IMR-90 (cell line): ENCODE measurements at regions not wholly inside any gene's neighbourhood (a gene's known extent, or its start where the extent isn't known, plus 50 kb on each side); places are given as distances from the start of the nearest gene placed in this dataset.

ENCODE experiments used
- ATAC-seq: fragments of 200-7000 bp; cut with Tn5 transposase; 2 replicates; pipeline ENCODE4 v1.9.1; 2020; ENCODE audit warnings: low read depth, mild to moderate bottlenecking, moderate library complexity
- BruUV-seq: library from RNA; stranded (reverse); fragments of 400-500 nt; replicated peaks from 2 replicates; lab custom pipeline; 2021; lab: Mats Ljungman, UMichigan
- CTCF ChIA-PET: fragments of 300-600 bp; formaldehyde crosslinking; extraction: SDS; loops from one replicate; lab custom pipeline; 2021; ENCODE audit warnings: antibody characterized with exemption; lab: Yijun Ruan, JAX
- POLR2A ChIA-PET: fragments of 300-600 bp; sonication (Branson Sonifier 250); formaldehyde crosslinking; loops from one replicate; lab custom pipeline; 2022; ENCODE audit warnings: antibody characterized with exemption; ENCODE audit not compliant: unreplicated experiment; lab: Charles Lee
- DNase-seq: peaks from one replicate; pipeline ENCODE4 v3.0.0; 2013
- H2AFZ ChIP-seq: replicated peaks from 2 replicates; pipeline ENCODE3; 2013; ENCODE audit warnings: low read length, mild to moderate bottlenecking; ENCODE audit not compliant: poor library complexity
- H2AK5ac ChIP-seq: 2 replicates; pipeline ENCODE4 v1.6.1; 2013; ENCODE audit warnings: low read depth, low read length, inconsistent platforms
- H2AK9ac ChIP-seq: replicated peaks from 2 replicates; pipeline ENCODE3; 2013; ENCODE audit warnings: mild to moderate bottlenecking, low read depth, low read length, moderate library complexity; ENCODE audit not compliant: poor library complexity
- H2BK120ac ChIP-seq: 2 replicates; pipeline ENCODE4 v1.6.1; 2013; ENCODE audit warnings: low read depth, low read length, inconsistent platforms
- H2BK15ac ChIP-seq: 3 replicates; pipeline ENCODE4 v1.6.1; 2013; ENCODE audit warnings: low read depth, low read length, inconsistent platforms
- H2BK20ac ChIP-seq: 2 replicates; pipeline ENCODE4 v1.6.1; 2013; ENCODE audit warnings: low read depth, mild to moderate bottlenecking, inconsistent platforms, low read length, moderate library complexity
- H2BK5ac ChIP-seq: 2 replicates; pipeline ENCODE4 v1.6.1; 2013; ENCODE audit warnings: mild to moderate bottlenecking, low read depth, low read length, inconsistent platforms; ENCODE audit not compliant: poor library complexity, severe bottlenecking
- H3K14ac ChIP-seq: replicated peaks from 2 replicates; pipeline ENCODE4 v1.6.1; 2013; ENCODE audit warnings: low read depth, low read length, inconsistent platforms
- H3K18ac ChIP-seq: 2 replicates; pipeline ENCODE4 v1.6.1; 2013; ENCODE audit warnings: low read depth, low read length, control low read depth
- H3K23ac ChIP-seq: 2 replicates; pipeline ENCODE4 v1.6.1; 2013; ENCODE audit warnings: low read depth, low read length, inconsistent platforms
- H3K27ac ChIP-seq: 2 replicates; pipeline ENCODE4 v1.5.1; 2013; ENCODE audit warnings: mild to moderate bottlenecking, control low read depth, low read length; ENCODE audit not compliant: insufficient read depth
- H3K27me3 ChIP-seq: 2 replicates; pipeline ENCODE4 v1.6.1; 2013; ENCODE audit warnings: low read length; ENCODE audit not compliant: control insufficient read depth, insufficient read depth
- H3K36me3 ChIP-seq: 2 replicates; pipeline ENCODE4 v1.6.1; 2013; ENCODE audit warnings: low read length, mixed read lengths; ENCODE audit not compliant: control insufficient read depth, insufficient read depth
- H3K4ac ChIP-seq: 2 replicates; pipeline ENCODE4 v1.6.1; 2013; ENCODE audit warnings: low read depth, low read length, inconsistent platforms
- H3K4me1 ChIP-seq: 2 replicates; pipeline ENCODE4 v1.6.1; 2013; ENCODE audit warnings: low read length, mixed read lengths; ENCODE audit not compliant: control insufficient read depth, insufficient read depth
- H3K4me2 ChIP-seq: 2 replicates; pipeline ENCODE4 v1.6.1; 2013; ENCODE audit warnings: low read depth, mild to moderate bottlenecking, control low read depth, low read length, moderate library complexity
- H3K4me3 ChIP-seq: 2 replicates; pipeline ENCODE4 v1.5.1; 2013; ENCODE audit warnings: low read depth, mild to moderate bottlenecking, control low read depth, low read length, moderate library complexity; ENCODE audit not compliant: insufficient read depth
- H3K56ac ChIP-seq: 2 replicates; pipeline ENCODE4 v1.6.1; 2013; ENCODE audit warnings: low read length, inconsistent platforms; ENCODE audit not compliant: insufficient read depth; ENCODE audit errors: extremely low read depth
- H3K79me1 ChIP-seq, 2 experiments: 2 replicates each; pipeline ENCODE4 v1.6.1; 2013; ENCODE audit warnings: low read length in 2 of 2, inconsistent platforms in 1 of 2, low read depth in 1 of 2
- H3K9ac ChIP-seq: 2 replicates; pipeline ENCODE4 v1.6.1; 2013; ENCODE audit warnings: low read depth, low read length, control low read depth
- H3K9me1 ChIP-seq: 2 replicates; pipeline ENCODE4 v1.6.1; 2013; ENCODE audit warnings: low read length, inconsistent platforms; ENCODE audit not compliant: insufficient read depth
- H3K9me3 ChIP-seq: 2 replicates; pipeline ENCODE4 v1.6.1; 2013; ENCODE audit warnings: low read length; ENCODE audit not compliant: control insufficient read depth, insufficient read depth
- H4K20me1 ChIP-seq: 2 replicates; pipeline ENCODE4 v1.6.1; 2013; ENCODE audit warnings: low read length, inconsistent platforms; ENCODE audit not compliant: insufficient read depth
- H4K5ac ChIP-seq: 2 replicates; pipeline ENCODE4 v1.6.1; 2013; ENCODE audit warnings: mild to moderate bottlenecking, low read depth, low read length, control low read depth
- H4K8ac ChIP-seq, 2 experiments: 2 replicates each; pipeline ENCODE4 v1.6.1; 2013; ENCODE audit warnings: low read depth in 2 of 2, low read length in 2 of 2, control low read depth in 1 of 2, inconsistent platforms in 1 of 2
- H4K91ac ChIP-seq: 2 replicates; pipeline ENCODE4 v1.6.1; 2013; ENCODE audit warnings: low read depth, low read length, inconsistent platforms; ENCODE audit not compliant: insufficient read depth
- MAFK ChIP-seq: IDR thresholded peaks from 2 replicates; pipeline ENCODE4 v1.6.1; 2012; ENCODE audit warnings: low read depth, low read length, improper control_type of control experiment
- RFX5 ChIP-seq: IDR thresholded peaks from 2 replicates; pipeline ENCODE4 v1.8.0; 2012; ENCODE audit warnings: low read depth, mild to moderate bottlenecking, low read length, moderate library complexity
- WGBS, 2 experiments: methylation state at CpG; one replicate each; pipeline versions ENCODE4 v1.1.5 to v1.1.7; 2013; ENCODE audit warnings: missing lambda C conversion rate in 2 of 2; ENCODE audit not compliant: insufficient read length in 1 of 2; ENCODE audit errors: extremely low coverage in 2 of 2; 5-methylcytosine and 5-hydroxymethylcytosine counted together
- dilution Hi-C: fragments of 300-500 bp; cut with HindIII; formaldehyde crosslinking; loops from one replicate; pipeline ENCODE4 v1.14.3; 2018; ENCODE audit warnings: low sequenced_read_pairs; ENCODE audit not compliant: unreplicated experiment
- in situ Hi-C: fragments of 300-500 bp; cut with MboI; formaldehyde crosslinking; loops from 3 replicates; pipeline ENCODE4 v1.14.3; 2019; ENCODE audit warnings: low sequenced_read_pairs, inconsistent platforms, mixed read lengths
- intact Hi-C: fragments of 100-400 bp; cut with micrococcal nuclease; formaldehyde crosslinking; loops from 2 replicates; pipeline ENCODE4 v1.10.0; 2022
- TF ChIP-seq, protein P1 (sequence below): fragments of 150-350 bp; IDR thresholded peaks from 2 replicates; pipeline ENCODE4 v1.6.1; 2017; ENCODE audit warnings: mild to moderate bottlenecking, antibody characterized with exemption, low read length, low read depth

DNA sequence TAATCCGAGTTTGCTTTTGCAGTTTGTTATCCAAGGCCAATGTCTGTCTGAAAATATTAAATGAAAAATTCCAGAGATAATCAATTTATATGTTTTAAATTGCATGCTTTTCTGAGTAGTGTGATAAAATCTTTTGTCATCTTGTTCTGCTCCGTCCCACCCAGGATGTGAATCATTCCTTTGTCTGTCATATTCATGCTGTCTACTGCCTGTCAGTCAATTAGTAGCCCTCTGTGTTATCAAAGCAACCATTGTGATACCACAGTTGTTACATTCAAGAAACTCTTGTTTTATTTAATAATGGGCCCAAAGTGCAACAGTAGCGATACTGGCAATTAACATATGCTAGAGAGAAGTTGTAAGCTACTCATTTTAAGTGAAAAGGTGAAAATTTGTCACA, 819.3 kb downstream of the BRINP3 start:
- ATAC-seq (no peak), DNase-seq (no peak)
- H3K36me3 ChIP-seq, result no peaks in the 10 kb centered on the region
- no peak overlapping the region for H2AK9ac ChIP-seq
- no peak overlapping the region for H2BK20ac ChIP-seq
- no CpG with 5 or more reads among the region's 3 CpGs for WGBS, 2 experiments
- TF ChIP-seq MAFK, result no peak
- TF ChIP-seq, protein P1, sequence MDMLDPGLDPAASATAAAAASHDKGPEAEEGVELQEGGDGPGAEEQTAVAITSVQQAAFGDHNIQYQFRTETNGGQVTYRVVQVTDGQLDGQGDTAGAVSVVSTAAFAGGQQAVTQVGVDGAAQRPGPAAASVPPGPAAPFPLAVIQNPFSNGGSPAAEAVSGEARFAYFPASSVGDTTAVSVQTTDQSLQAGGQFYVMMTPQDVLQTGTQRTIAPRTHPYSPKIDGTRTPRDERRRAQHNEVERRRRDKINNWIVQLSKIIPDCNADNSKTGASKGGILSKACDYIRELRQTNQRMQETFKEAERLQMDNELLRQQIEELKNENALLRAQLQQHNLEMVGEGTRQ, result no peak
- no peak for TF ChIP-seq RFX5
- H4K20me1 ChIP-seq, result no peaks in the 10 kb centered on the region
- H4K91ac ChIP-seq, result no peak overlapping the region
- H2BK15ac ChIP-seq, result no peak overlapping the region
- no peaks in the 10 kb centered on the region for H3K9me3 ChIP-seq
- no peak overlapping the region for H3K9ac ChIP-seq
- H3K14ac ChIP-seq, result no peak overlapping the region
- no peak overlapping the region for H3K56ac ChIP-seq
- H2AFZ ChIP-seq, result no peak overlapping the region
- no peak overlapping the region for H2BK120ac ChIP-seq
- H4K8ac ChIP-seq, result no peak overlapping the region
- ChIA-PET CTCF (interaction anchor here (0.6 kb wide), 1 partner anchor 61 kb away, joined by 3 read pairs; no protein-coding TSS in a partner anchor), POLR2A (no interaction called here)
- no peaks in the 10 kb centered on the region for H3K9me1 ChIP-seq
- no peak overlapping the region for H3K23ac ChIP-seq
- BruUV-seq, result no TSS peak
- H3K4me2 ChIP-seq, result no peak overlapping the region
- H3K4me1 ChIP-seq, result no peaks in the 10 kb centered on the region
- in situ Hi-C loops (no loop called here), dilution Hi-C loops (no loop called here), intact Hi-C loops (no loop called here)
- H3K27me3 ChIP-seq, result no peaks in the 10 kb centered on the region
- H3K79me1 ChIP-seq, result no peaks in the 10 kb centered on the region
- H3K4ac ChIP-seq, result no peak overlapping the region
- H2BK5ac ChIP-seq, result no peak overlapping the region
- no peak overlapping the region for H3K4me3 ChIP-seq
- H2AK5ac ChIP-seq, result no peak overlapping the region
- no peak overlapping the region for H3K27ac ChIP-seq
- no peak overlapping the region for H3K18ac ChIP-seq
- H4K5ac ChIP-seq, result no peak overlapping the region
